BJ (cell line): ENCODE measurements at regions not wholly inside any gene's neighbourhood (a gene's known extent, or its start where the extent isn't known, plus 50 kb on each side); places are given as distances from the start of the nearest gene placed in this dataset.

Experiments
- CTCF ChIA-PET: fragments of 350-600 bp; formaldehyde crosslinking; extraction: SDS; loops from one replicate; lab custom pipeline; 2021; ENCODE audit warnings: antibody characterized with exemption, inconsistent platforms; lab: Yijun Ruan, JAX
- POLR2A ChIA-PET: fragments of 300-600 bp; sonication (Branson Sonifier 250); formaldehyde crosslinking; extraction: SDS; loops from one replicate; lab custom pipeline; 2021; ENCODE audit warnings: antibody characterized with exemption; lab: Charles Lee
- DNase-seq: peaks from one replicate; pipeline ENCODE4 v3.0.0-alpha.2; 2011; ENCODE audit warnings: low read depth
- H3K27me3 ChIP-seq: 2 replicates; pipeline ENCODE4 v1.6.0; 2011; ENCODE audit warnings: low read length; ENCODE audit not compliant: control insufficient read depth, insufficient read depth
- H3K36me3 ChIP-seq: 2 replicates; pipeline ENCODE4 v1.5.1; 2011; ENCODE audit warnings: low read length; ENCODE audit not compliant: control insufficient read depth, insufficient read depth
- H3K4me3 ChIP-seq: 2 replicates; pipeline ENCODE4 v1.5.1; 2011; ENCODE audit warnings: low read depth, mild to moderate bottlenecking, control low read depth, low read length
- TF ChIP-seq, protein P1 (sequence below): IDR thresholded peaks from 2 replicates; pipeline ENCODE4 v1.5.1; 2011; ENCODE audit warnings: low read depth, mild to moderate bottlenecking, control low read depth, inconsistent platforms, low read length, moderate library complexity; ENCODE audit not compliant: insufficient read depth

DNA sequence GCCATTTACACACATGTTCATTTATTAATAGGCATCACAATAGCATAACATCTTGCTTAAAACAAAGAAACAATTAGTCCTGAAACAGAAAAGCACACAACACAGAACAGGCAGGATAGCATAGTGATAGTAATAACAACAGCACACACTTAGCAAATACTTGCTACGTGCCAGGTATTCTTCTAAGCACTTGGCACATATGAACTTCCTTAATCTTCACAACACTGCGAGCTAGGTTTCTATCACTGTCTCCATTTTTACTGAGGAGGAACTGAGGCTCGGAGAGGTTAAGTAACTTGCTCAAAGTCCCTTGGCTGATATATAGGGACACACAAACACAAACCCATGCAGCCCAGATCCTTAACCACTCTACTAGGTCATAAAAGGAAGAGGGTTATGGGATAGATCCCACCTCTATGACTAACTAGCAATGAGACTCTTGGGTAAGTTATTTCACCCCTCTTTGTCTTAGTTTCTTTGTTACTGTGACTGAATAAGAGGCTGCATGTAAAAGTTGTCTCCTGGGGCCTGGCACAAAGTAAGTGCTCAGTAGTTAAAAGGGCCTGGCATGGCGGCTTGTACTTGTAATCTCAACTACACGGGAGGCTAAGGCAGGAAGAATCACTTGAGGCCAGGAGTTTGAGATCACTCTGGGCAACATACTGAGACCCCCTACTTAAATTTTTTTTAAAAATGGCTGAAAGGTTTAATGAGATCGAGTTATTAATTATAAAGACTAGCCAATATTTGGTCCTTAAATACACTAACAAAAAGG, 181.0 kb upstream of the RHOBTB1 start:
- POLR2A ChIA-PET = no interaction called here
- CTCF ChIA-PET = no interaction called here
- H3K4me3 ChIP-seq = no peak overlapping the region
- no peak for DNase-seq
- TF ChIP-seq, protein P1, sequence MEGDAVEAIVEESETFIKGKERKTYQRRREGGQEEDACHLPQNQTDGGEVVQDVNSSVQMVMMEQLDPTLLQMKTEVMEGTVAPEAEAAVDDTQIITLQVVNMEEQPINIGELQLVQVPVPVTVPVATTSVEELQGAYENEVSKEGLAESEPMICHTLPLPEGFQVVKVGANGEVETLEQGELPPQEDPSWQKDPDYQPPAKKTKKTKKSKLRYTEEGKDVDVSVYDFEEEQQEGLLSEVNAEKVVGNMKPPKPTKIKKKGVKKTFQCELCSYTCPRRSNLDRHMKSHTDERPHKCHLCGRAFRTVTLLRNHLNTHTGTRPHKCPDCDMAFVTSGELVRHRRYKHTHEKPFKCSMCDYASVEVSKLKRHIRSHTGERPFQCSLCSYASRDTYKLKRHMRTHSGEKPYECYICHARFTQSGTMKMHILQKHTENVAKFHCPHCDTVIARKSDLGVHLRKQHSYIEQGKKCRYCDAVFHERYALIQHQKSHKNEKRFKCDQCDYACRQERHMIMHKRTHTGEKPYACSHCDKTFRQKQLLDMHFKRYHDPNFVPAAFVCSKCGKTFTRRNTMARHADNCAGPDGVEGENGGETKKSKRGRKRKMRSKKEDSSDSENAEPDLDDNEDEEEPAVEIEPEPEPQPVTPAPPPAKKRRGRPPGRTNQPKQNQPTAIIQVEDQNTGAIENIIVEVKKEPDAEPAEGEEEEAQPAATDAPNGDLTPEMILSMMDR = no peak
- no peaks in the 10 kb centered on the region for H3K36me3 ChIP-seq
- no peaks in the 10 kb centered on the region for H3K27me3 ChIP-seq

DNA sequence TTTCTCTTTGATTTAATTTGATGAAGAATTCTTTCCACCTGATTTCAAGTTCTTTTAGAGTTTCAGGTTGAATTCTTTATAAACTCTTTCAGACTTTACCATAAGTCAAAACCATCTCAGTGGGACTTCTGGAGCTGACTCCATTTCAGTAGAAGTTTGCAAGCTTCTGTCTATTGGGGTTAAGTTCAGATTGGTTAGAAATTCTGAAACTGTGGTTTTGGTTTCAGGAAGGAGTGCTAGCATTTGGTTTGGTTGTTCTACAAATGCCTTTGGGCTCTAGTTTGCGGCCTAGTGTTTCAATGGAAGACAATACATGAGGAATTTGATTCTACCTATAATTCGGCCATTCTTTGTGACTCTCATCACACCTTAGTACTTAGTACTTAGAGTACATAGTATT, 176.8 kb upstream of the RHOBTB1 start:
- ChIA-PET POLR2A (no interaction called here), CTCF (interaction anchor here (1.7 kb wide), 1 partner anchor 20 kb away, joined by 5 read pairs; no protein-coding TSS in a partner anchor)
- TF ChIP-seq, protein P1 = no peak
- Histone ChIP-seq H3K4me3 (no peak overlapping the region), H3K36me3 (no peaks in the 10 kb centered on the region), H3K27me3 (no peaks in the 10 kb centered on the region; the same call in 1 of the 2 replicates)
- no peak for DNase-seq

DNA sequence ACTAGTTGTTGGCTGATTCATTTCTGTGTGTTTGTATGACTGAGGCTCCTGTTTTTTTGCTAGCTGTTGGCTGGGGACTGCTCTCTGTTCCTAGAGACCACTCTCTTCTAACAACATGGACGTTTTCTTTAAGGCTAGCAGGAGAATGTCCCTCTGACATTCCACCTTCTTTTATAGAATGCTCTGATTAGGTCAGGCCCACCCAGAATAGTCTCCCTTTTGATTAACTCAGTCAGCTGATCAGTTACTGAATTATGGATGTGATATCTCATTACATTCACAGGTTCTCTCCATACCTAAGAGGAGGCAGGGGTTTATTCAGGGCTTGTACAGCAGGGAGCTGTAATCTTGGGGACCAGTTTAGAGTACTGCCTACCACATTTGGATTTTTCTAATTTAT, 175.6 kb upstream of the RHOBTB1 start:
- TF ChIP-seq, protein P1 = no peak
- no peak for DNase-seq
- Histone ChIP-seq H3K36me3 (no peaks in the 10 kb centered on the region), H3K27me3 (no peaks in the 10 kb centered on the region; the same call in 1 of the 2 replicates), H3K4me3 (no peak overlapping the region)
- POLR2A ChIA-PET = no interaction called here
- CTCF ChIA-PET = interaction anchor here (0.9 to 1.7 kb wide), 2 partner anchors 21 to 71 kb away, joined by 3 to 5 read pairs; no protein-coding TSS in a partner anchor

DNA sequence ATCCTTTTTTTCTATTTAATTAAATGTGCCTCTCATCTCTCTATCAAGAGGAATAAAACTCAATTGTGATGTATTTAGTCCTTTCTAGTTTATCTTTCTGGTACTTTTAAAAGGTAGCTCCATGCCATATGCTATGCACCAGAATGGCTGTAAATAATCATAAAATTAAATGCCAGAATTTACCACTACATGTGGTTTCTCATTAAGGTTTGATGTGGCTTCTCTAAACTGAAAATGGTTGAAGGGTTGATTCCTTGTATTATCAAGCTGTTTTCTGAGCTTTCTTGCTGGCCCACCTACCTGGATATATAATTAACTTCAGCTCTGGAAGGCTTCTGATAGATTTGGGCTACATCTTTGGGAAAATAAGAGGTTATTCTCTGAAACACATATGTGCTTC, 171.9 kb upstream of the RHOBTB1 start:
- ChIA-PET POLR2A (no interaction called here), CTCF (interaction anchor here (0.8 kb wide), 1 partner anchor 75 kb away, joined by 3 read pairs; no protein-coding TSS in a partner anchor)
- TF ChIP-seq, protein P1 = no peak
- Histone ChIP-seq H3K27me3 (no peaks in the 10 kb centered on the region; the same call in 1 of the 2 replicates), H3K36me3 (no peaks in the 10 kb centered on the region), H3K4me3 (no peak overlapping the region)
- no peak for DNase-seq

DNA sequence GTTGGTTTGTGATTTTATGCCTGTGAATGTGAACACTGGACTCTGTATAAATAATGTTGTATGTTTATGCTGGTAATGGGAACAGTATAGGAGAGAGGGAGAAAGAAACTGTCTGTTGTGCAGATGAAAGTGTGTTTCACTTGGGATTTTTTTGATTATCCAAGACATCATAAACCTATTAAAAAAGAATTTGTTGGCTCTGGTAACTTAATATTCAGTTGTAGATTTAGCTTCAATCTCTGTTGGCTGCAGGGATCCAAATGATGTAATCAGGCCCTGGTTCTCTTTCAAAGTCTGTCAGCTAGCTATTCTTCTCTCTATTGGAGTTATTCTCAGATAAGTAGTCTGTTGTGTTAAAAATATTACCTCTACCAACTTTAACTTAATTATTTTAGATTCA, 168.8 kb upstream of the RHOBTB1 start:
- Histone ChIP-seq H3K36me3 (no peaks in the 10 kb centered on the region), H3K4me3 (no peak overlapping the region), H3K27me3 (no peaks in the 10 kb centered on the region; the same call in 1 of the 2 replicates)
- TF ChIP-seq, protein P1 = no peak
- CTCF ChIA-PET = interaction anchor here (1.2 kb wide), 1 partner anchor 15 kb away, joined by 3 read pairs; no protein-coding TSS in a partner anchor
- POLR2A ChIA-PET = no interaction called here
- DNase-seq = no peak
